Sigmoid colon (tissue), 4 donors: ENCODE measurements at regions not wholly inside any gene's neighbourhood (a gene's known extent, or its start where the extent isn't known, plus 50 kb on each side); places are given as distances from the start of the nearest gene placed in this dataset.

Experiments
- CTCF ChIP-seq, 4 experiments: fragments of 450-650 bp in 3 of 4; fragments of 200-600 bp in 1 of 4; IDR thresholded peaks; one replicate each; pipeline ENCODE4 v1.5.1; 2016 to 2019; ENCODE audit warnings: antibody characterized with exemption in 4 of 4, mild to moderate bottlenecking in 3 of 4, moderate library complexity in 2 of 4
- POLR2A ChIP-seq, 2 donors: fragments of 450-650 bp; IDR thresholded peaks; one replicate each; pipeline ENCODE4 v1.6.1; 2016; ENCODE audit warnings: antibody characterized with exemption in 2 of 2, mild to moderate bottlenecking in 2 of 2, moderate library complexity in 2 of 2
- POLR2AphosphoS5 ChIP-seq, 4 donors: sonication (generic); formaldehyde crosslinking; IDR thresholded peaks; one replicate each; pipeline ENCODE4 v1.6.1; 2017; ENCODE audit warnings: antibody characterized with exemption in 4 of 4

GRCh38 chr6:91135406-91136103 is 548.7 kb upstream of the MAP3K7 start:
- TF ChIP-seq CTCF (IDR thresholded peaks at IDR 0.05) (no peak), POLR2AphosphoS5 (IDR thresholded peaks at IDR 0.05) (no peak), POLR2A (IDR thresholded peaks at IDR 0.05) (no peak)
